ENCODE measurements at regions not wholly inside any gene's neighbourhood (a gene's known extent, or its start where the extent isn't known, plus 50 kb on each side); places are given as distances from the start of the nearest gene placed in this dataset.

GRCh38 chr10:7101451-7101850 is 309.4 kb downstream of the SFMBT2 start:
- TF ChIP-seq CTCF (IDR thresholded peaks at IDR 0.05) (no peak), POLR2A (IDR thresholded peaks at IDR 0.05) (no peak)
